ENCODE measurements at regions not wholly inside any gene's neighbourhood (a gene's known extent, or its start where the extent isn't known, plus 50 kb on each side); places are given as distances from the start of the nearest gene placed in this dataset.

GRCh38 chr6:28751514-28751913, 172.3 kb downstream of the TRIM27 start:
- WGBS, 2 donors, result 33% methylated on average over 12 of the region's 12 CpGs
- Histone ChIP-seq H3K9me3 (peaks cover 0 to 32% (median 2%) of the 10 kb centered on the region in 11 donors), H3K36me3 (no peaks in the 10 kb centered on the region), H3K27ac (no peak overlapping the region), H3K27me3 (peaks cover 0 to 98% (median 57%) of the 10 kb centered on the region in 7 donors), H3K4me1 (no peaks in the 10 kb centered on the region), H3K4me3 (no peak overlapping the region)
- intact Hi-C loops (cut with DNase I), result no loop called here
- TF ChIP-seq, protein P1, sequence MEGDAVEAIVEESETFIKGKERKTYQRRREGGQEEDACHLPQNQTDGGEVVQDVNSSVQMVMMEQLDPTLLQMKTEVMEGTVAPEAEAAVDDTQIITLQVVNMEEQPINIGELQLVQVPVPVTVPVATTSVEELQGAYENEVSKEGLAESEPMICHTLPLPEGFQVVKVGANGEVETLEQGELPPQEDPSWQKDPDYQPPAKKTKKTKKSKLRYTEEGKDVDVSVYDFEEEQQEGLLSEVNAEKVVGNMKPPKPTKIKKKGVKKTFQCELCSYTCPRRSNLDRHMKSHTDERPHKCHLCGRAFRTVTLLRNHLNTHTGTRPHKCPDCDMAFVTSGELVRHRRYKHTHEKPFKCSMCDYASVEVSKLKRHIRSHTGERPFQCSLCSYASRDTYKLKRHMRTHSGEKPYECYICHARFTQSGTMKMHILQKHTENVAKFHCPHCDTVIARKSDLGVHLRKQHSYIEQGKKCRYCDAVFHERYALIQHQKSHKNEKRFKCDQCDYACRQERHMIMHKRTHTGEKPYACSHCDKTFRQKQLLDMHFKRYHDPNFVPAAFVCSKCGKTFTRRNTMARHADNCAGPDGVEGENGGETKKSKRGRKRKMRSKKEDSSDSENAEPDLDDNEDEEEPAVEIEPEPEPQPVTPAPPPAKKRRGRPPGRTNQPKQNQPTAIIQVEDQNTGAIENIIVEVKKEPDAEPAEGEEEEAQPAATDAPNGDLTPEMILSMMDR (IDR thresholded peaks at IDR 0.05), result no peak
- ATAC-seq (no peak), DNase-seq (no peak)

GRCh38 chr6:28751963-28752350, 171.8 kb downstream of the TRIM27 start:
- TF ChIP-seq, protein P1 (IDR thresholded peaks at IDR 0.05), result no peak
- Histone ChIP-seq H3K27ac (no peak overlapping the region), H3K9me3 (peaks cover 0 to 32% (median 2%) of the 10 kb centered on the region in 11 donors), H3K27me3 (peaks cover 0 to 98% (median 59%) of the 10 kb centered on the region in 7 donors), H3K4me1 (no peaks in the 10 kb centered on the region), H3K36me3 (no peaks in the 10 kb centered on the region), H3K4me3 (no peak overlapping the region)
- WGBS, 2 donors, result 79 to 80% methylated on average over 2 of the region's 2 CpGs
- intact Hi-C loops (cut with DNase I), result no loop called here
- DNase-seq, result no peak
- ATAC-seq, result no peak

DNA sequence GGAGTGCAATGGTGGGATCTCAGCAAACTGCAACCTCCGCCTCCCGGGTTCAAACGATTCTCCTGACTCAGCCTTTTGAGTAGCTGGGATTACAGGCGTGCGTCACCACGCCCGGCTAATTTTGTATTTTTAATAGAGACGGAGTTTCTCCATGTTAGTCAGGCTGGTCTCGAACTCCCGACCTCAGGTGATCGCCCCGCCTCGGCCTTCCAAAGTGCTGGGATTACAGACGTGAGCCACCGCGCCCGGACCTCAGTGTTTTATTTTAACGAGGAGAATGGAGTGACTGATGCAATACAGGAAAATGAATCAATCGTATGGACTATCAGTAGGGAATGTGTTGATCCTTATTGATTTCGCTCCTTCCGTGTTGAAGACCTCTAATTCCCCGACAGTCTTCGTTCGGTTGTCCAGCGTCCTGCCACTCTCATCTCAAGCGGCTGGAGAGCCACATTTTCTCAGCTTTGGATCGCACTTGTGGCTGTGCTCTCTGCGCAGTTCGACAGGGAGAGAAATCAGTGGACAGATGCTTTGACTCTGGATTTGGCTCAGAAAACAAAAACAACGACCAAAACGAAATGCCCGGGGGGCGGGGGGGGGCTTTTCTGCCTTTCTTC, 166.2 kb downstream of the TRIM27 start:
- WGBS, 2 donors, result 36 to 44% methylated on average over 33 of the region's 33 CpGs
- intact Hi-C loops (cut with DNase I), result no loop called here
- DNase-seq, result no peak
- TF ChIP-seq, protein P1 (IDR thresholded peaks at IDR 0.05), result no peak
- H3K27me3 ChIP-seq, result peaks cover 0 to 99% (median 77%) of the 10 kb centered on the region in 7 donors
- no peak overlapping the region for H3K27ac ChIP-seq
- ATAC-seq, result no peak
- no peaks in the 10 kb centered on the region for H3K4me1 ChIP-seq
- no peaks in the 10 kb centered on the region for H3K36me3 ChIP-seq
- H3K4me3 ChIP-seq, result no peak overlapping the region
- peaks cover 0 to 8% (median 0%) of the 10 kb centered on the region in 11 donors for H3K9me3 ChIP-seq

DNA sequence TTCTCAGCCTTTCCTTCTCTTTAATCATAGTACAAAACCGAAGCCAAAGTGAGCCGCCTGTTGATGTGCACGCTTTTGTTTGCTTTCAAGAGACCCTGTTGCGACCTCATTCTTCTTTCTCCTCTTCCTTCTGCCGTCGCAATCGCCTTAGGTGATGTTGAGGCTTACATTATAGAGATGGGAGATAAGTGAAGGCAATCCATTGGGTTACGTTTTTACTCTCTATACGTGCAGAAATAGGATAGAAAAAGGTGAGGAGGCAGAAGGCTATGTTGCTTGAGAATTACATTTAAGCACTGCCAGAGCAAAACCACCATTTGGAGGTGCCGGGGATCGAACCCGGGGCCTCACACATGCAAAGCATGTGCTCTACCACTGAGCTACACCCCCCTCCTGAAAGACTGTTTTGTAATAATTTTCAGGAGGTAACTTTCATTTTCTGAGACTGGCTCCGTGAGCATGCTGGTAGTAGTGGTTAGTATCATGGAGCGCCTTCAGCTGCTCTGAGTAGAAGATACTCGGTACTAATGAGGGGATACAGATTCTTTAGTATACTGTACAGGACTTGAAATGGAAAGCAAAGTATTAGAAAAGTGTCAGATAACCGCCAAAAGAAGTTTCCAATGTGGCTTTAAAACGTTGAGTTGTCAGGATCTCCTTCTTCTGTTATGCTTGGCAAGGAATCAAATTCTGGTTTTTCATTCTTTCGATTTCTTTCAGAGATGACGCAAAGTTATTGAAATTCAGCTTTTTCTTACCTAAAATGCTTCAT, 165.6 kb downstream of the TRIM27 start:
- Histone ChIP-seq H3K4me1 (no peaks in the 10 kb centered on the region), H3K9me3 (peaks cover 0 to 6% (median 0%) of the 10 kb centered on the region in 11 donors), H3K27me3 (peaks cover 0 to 99% (median 82%) of the 10 kb centered on the region in 7 donors), H3K36me3 (no peaks in the 10 kb centered on the region), H3K27ac (no peak overlapping the region), H3K4me3 (no peak overlapping the region)
- ATAC-seq (no peak), DNase-seq (no peak)
- TF ChIP-seq, protein P1 (IDR thresholded peaks at IDR 0.05), result no peak
- WGBS, 2 donors, result 28 to 34% methylated on average over 19 of the region's 19 CpGs
- intact Hi-C loops (cut with DNase I), result no loop called here

Measured in heart right ventricle (tissue), 16 donors.